Pancreas (tissue), 10 donors: ENCODE measurements at regions not wholly inside any gene's neighbourhood (a gene's known extent, or its start where the extent isn't known, plus 50 kb on each side); places are given as distances from the start of the nearest gene placed in this dataset.

ENCODE experiments used
- ATAC-seq, 4 donors: fragments of 200-7000 bp; cut with Tn5 transposase; one replicate each; pipeline versions ENCODE4 v1.8.0 to v1.9.1; 2020; ENCODE audit warnings: mild to moderate bottlenecking in 4 of 4, moderate library complexity in 4 of 4
- DNase-seq, 6 donors: peaks; one replicate each; pipeline ENCODE4 v3.0.0-alpha.2; 2020
- FAIRE-seq: peaks from 2 replicates; lab custom pipeline; 2012; peaks lifted over from hg19 to GRCh38; lab: Jason Lieb, UNC
- H3K27ac ChIP-seq, 4 donors: fragments of 200-600 bp; sonication (generic); 1 replicate in 3 of 4; 2 replicates in 1 of 4; pipeline versions ENCODE4 v1.5.0 to v1.8.0; 2020
- H3K27me3 ChIP-seq, 4 donors: fragments of 200-600 bp; one replicate each; pipeline ENCODE4 v1.8.0; 2021
- H3K36me3 ChIP-seq, 3 donors: fragments of 200-600 bp; sonication (generic) in 1 of 3; one replicate each; pipeline versions ENCODE4 v1.5.0 to v1.8.0; 2020 to 2021
- H3K4me1 ChIP-seq, 3 donors: fragments of 200-600 bp; one replicate each; pipeline ENCODE4 v1.8.0; 2021
- H3K4me3 ChIP-seq, 4 donors: fragments of 200-600 bp; sonication (generic) in 2 of 4; one replicate each; pipeline versions ENCODE4 v1.5.0 to v1.8.0; 2020 to 2021
- H3K9me3 ChIP-seq, 4 donors: fragments of 200-600 bp; one replicate each; pipeline ENCODE4 v1.8.0; 2021
- WGBS, 2 donors: extraction: QIAGEN DNeasy Blood & Tissue Kit; methylation state at CpG; one replicate each; pipeline ENCODE4 v1.1.7; 2013; 5-methylcytosine and 5-hydroxymethylcytosine counted together
- intact Hi-C, 3 donors: fragments of 100-400 bp; cut with DNase I; formaldehyde crosslinking; loops; one replicate each; pipeline versions ENCODE4 v1.11.1 to v1.14.2; 2022
- TF ChIP-seq, protein P1 (sequence below), 4 donors: fragments of 200-600 bp; sonication (generic) in 3 of 4; IDR thresholded peaks; one replicate each; pipeline versions ENCODE4 v1.5.0 to v1.8.0; 2021; ENCODE audit warnings: antibody characterized with exemption in 4 of 4
- donor health status: healthy with polysubstance abuse.
- donor health status: DM: no; HTN: no; CAD: no; lungs with moderate emphysema.
- donor health status: DM: no; HTN: no; CAD: no.
- donor health status: control.
- donor health status: control.
- donor health status: Bipolar disorder and iron deficiency.
- donor health status: DM: yes; HTN: yes; CAD: no.
- donor health status: DM: no; HTN: no; CAD: no.
- donor health status: DM: no; HTN: no; CAD: no.
- donor health status: DM: yes; HTN: yes; CAD: no.

DNA sequence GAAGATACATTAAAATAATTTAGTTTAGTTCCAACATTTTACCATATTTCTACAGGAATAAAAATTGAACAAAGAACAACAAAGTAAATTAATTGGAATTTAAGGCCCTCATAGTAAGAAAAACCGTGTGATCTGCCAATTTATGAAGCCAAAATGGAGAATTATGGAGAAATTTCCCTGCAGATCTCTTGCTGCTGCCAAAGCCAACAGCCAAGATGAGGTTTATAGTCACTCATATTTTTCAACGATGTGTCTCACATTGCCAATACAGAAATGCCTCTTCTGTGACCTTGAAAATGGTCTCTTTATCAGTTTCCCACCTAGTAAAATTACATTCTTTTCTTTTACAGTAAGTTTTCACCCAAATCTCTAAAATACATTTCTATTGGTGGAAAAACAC is 317.2 kb upstream of the FIGN start:
- no peak overlapping the region for H3K27ac ChIP-seq
- no peaks in the 10 kb centered on the region for H3K9me3 ChIP-seq
- TF ChIP-seq, protein P1, sequence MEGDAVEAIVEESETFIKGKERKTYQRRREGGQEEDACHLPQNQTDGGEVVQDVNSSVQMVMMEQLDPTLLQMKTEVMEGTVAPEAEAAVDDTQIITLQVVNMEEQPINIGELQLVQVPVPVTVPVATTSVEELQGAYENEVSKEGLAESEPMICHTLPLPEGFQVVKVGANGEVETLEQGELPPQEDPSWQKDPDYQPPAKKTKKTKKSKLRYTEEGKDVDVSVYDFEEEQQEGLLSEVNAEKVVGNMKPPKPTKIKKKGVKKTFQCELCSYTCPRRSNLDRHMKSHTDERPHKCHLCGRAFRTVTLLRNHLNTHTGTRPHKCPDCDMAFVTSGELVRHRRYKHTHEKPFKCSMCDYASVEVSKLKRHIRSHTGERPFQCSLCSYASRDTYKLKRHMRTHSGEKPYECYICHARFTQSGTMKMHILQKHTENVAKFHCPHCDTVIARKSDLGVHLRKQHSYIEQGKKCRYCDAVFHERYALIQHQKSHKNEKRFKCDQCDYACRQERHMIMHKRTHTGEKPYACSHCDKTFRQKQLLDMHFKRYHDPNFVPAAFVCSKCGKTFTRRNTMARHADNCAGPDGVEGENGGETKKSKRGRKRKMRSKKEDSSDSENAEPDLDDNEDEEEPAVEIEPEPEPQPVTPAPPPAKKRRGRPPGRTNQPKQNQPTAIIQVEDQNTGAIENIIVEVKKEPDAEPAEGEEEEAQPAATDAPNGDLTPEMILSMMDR (IDR thresholded peaks at IDR 0.05): no peak
- DNase-seq: no peak
- H3K4me3 ChIP-seq: no peak overlapping the region
- H3K36me3 ChIP-seq: no peaks in the 10 kb centered on the region
- WGBS, 2 donors: 40 to 48% methylated on average over 2 of the region's 2 CpGs
- ATAC-seq: no peak
- peaks cover 0 to 9% (median 6%) of the 10 kb centered on the region in 3 donors for H3K4me1 ChIP-seq
- no peaks in the 10 kb centered on the region for H3K27me3 ChIP-seq
- intact Hi-C loops: no loop called here
- no peak for FAIRE-seq

DNA sequence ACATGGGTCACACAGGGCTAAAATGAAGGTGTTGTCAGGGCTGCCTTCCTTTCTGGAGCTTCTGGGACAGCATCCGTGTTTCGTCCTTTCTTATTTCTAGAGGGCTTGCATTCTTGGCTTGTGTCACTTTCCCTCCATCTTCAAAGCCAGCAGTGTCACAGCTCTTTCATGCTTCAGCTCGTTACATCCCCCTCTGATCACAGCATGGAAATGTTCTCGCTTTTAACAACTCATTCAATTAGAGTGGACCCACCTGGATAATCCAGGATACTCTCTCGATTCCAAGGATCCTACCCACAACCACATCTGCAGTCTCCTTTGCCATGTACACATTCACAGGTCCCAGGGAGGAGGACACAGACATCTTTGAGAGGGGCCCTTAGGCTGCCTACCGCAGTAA is 316.2 kb upstream of the FIGN start:
- TF ChIP-seq, protein P1 (IDR thresholded peaks at IDR 0.05): no peak
- no peaks in the 10 kb centered on the region for H3K9me3 ChIP-seq
- H3K27me3 ChIP-seq: no peaks in the 10 kb centered on the region
- FAIRE-seq: no peak
- H3K36me3 ChIP-seq: no peaks in the 10 kb centered on the region
- no peak for DNase-seq
- H3K27ac ChIP-seq: no peak overlapping the region
- WGBS, 2 donors: 70 to 77% methylated on average over 6 of the region's 6 CpGs
- intact Hi-C loops: no loop called here
- peaks cover 0 to 9% (median 6%) of the 10 kb centered on the region in 3 donors for H3K4me1 ChIP-seq
- no peak overlapping the region for H3K4me3 ChIP-seq
- no peak for ATAC-seq

DNA sequence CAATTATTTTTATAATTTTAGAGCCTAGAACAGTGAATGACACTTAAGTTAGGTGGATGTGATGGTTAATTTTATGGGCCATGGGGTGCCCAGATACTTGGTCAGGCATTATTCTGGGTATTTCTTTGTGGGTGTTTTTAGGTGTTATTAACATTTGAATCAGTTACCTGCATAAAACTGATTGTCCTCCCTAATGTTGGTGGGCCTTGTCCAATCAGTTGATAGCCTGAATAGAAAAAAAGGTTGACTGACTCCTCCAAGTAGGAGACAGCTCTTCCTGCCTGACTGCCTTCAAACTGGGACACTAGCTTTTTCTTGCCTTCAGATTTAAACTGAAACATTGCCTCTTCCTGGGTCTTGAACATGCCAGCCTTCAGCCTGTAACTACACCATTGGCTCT is 312.9 kb upstream of the FIGN start:
- no peak for DNase-seq
- peaks cover 0 to 8% (median 6%) of the 10 kb centered on the region in 3 donors for H3K4me1 ChIP-seq
- intact Hi-C loops: no loop called here
- no peak for FAIRE-seq
- H3K27me3 ChIP-seq: no peaks in the 10 kb centered on the region
- no peaks in the 10 kb centered on the region for H3K36me3 ChIP-seq
- ATAC-seq: no peak
- no peak overlapping the region for H3K4me3 ChIP-seq
- H3K27ac ChIP-seq: no peak overlapping the region
- TF ChIP-seq, protein P1 (IDR thresholded peaks at IDR 0.05): no peak
- H3K9me3 ChIP-seq: no peaks in the 10 kb centered on the region

DNA sequence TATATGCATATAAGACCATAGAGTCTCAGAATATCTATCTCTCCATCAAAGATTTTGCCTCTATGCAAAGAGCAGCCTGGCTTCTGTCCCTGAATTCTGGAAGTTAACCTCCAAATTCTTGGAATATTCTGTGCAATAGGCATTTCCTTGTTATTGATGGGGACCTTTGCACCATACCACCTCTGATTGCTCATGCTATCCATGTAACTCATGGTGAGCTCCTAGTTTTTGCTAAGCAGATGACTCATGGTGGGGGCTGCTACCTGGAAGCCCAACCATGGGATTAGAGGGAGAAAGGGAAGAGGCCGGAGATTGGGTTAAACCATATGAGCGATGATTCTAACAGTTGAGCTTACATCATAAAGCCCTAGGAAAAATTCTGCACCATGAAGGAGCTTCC is 310.2 kb upstream of the FIGN start:
- intact Hi-C loops: no loop called here
- Histone ChIP-seq H3K27me3 (no peaks in the 10 kb centered on the region), H3K27ac (no peak overlapping the region), H3K4me1 (no peaks in the 10 kb centered on the region), H3K36me3 (no peaks in the 10 kb centered on the region), H3K4me3 (no peak overlapping the region), H3K9me3 (no peaks in the 10 kb centered on the region)
- FAIRE-seq: no peak
- TF ChIP-seq, protein P1 (IDR thresholded peaks at IDR 0.05): no peak
- DNase-seq: no peak
- 66 to 96% methylated on average over 2 of the region's 2 CpGs for WGBS, 2 donors
- no peak for ATAC-seq

DNA sequence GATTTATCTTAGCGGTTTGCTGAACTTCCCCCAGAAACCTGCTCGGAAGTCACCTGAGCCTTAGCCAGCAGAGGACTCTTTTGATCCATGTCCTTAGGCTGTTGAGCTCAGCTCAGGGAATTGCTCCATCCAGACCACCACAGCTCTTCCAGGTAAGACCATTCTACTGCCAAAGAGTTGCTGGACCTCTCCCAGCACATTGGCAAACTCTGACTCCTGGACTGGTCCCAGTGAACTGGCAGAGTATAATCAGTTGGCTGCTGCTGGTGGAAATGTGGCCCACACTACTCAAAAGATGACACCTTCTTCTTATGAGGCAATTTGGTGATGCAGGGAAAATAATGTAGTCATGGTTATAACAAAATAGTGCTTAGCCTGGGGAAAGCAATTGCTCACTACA is 308.8 kb upstream of the FIGN start:
- no peak for FAIRE-seq
- no peaks in the 10 kb centered on the region for H3K27me3 ChIP-seq
- no peaks in the 10 kb centered on the region for H3K4me1 ChIP-seq
- H3K4me3 ChIP-seq: no peak overlapping the region
- ATAC-seq: peak in 1 of 4 donors; percentile 37
- WGBS, 2 donors: 65 to 68% methylated on average over 2 of the region's 2 CpGs
- intact Hi-C loops: no loop called here
- no peaks in the 10 kb centered on the region for H3K36me3 ChIP-seq
- no peak overlapping the region for H3K27ac ChIP-seq
- no peaks in the 10 kb centered on the region for H3K9me3 ChIP-seq
- TF ChIP-seq, protein P1 (IDR thresholded peaks at IDR 0.05): no peak
- no peak for DNase-seq
